Medulla oblongata (tissue), 1 donor: ENCODE measurements at regions not wholly inside any gene's neighbourhood (a gene's known extent, or its start where the extent isn't known, plus 50 kb on each side); places are given as distances from the start of the nearest gene placed in this dataset.
"Not testable (repeated sequence)": the region's sequence is repeated elsewhere in the genome, so short reads cannot be mapped to it uniquely, and the experiment has no call there.

Source experiments
- DNase-seq: peaks from one replicate; pipeline ENCODE4 v3.0.0-alpha.2; 2015; ENCODE audit errors: extremely low spot score

- DNase-seq, result not testable (repeated sequence)
Observed at GRCh38 chr18:67752211-67752610, 235.7 kb upstream of the DSEL start.

GRCh38 chr18:67742954-67743353 is 226.4 kb upstream of the DSEL start:
- no peak for DNase-seq

GRCh38 chr18:67742525-67742924 is 226.0 kb upstream of the DSEL start:
- no peak for DNase-seq

GRCh38 chr18:67735506-67735905 is 219.0 kb upstream of the DSEL start:
- no peak for DNase-seq

- no peak for DNase-seq
Observed at GRCh38 chr18:67733088-67733487, 216.6 kb upstream of the DSEL start.

- no peak for DNase-seq
Observed at GRCh38 chr18:67731851-67732250, 215.3 kb upstream of the DSEL start.

GRCh38 chr18:67730886-67731285 is 214.4 kb upstream of the DSEL start:
- DNase-seq, result no peak

GRCh38 chr18:67728364-67728763 is 211.8 kb upstream of the DSEL start:
- no peak for DNase-seq

- DNase-seq, result no peak
Observed at GRCh38 chr18:67726882-67727281, 210.4 kb upstream of the DSEL start.

GRCh38 chr18:67717800-67718199 is 201.3 kb upstream of the DSEL start:
- DNase-seq, result no peak

GRCh38 chr18:67715567-67715966 is 199.0 kb upstream of the DSEL start:
- DNase-seq, result no peak

- no peak for DNase-seq
Observed at GRCh38 chr18:67710639-67711038, 194.1 kb upstream of the DSEL start.

GRCh38 chr18:67705748-67706147 is 189.2 kb upstream of the DSEL start:
- DNase-seq, result no peak

GRCh38 chr18:67695684-67696083 is 179.2 kb upstream of the DSEL start:
- DNase-seq, result no peak

- no peak for DNase-seq
Observed at GRCh38 chr18:67694787-67695186, 178.3 kb upstream of the DSEL start.

- no peak for DNase-seq
Observed at GRCh38 chr18:67692811-67693210, 176.3 kb upstream of the DSEL start.

GRCh38 chr18:67682516-67682915 is 166.0 kb upstream of the DSEL start:
- no peak for DNase-seq

- DNase-seq, result no peak
Observed at GRCh38 chr18:67677489-67677888, 161.0 kb upstream of the DSEL start.

- DNase-seq, result no peak
Observed at GRCh38 chr18:67672716-67673115, 156.2 kb upstream of the DSEL start.

GRCh38 chr18:67672155-67672554 is 155.6 kb upstream of the DSEL start:
- DNase-seq, result no peak

- no peak for DNase-seq
Observed at GRCh38 chr18:67670024-67670543, 153.6 kb upstream of the DSEL start.

GRCh38 chr18:67665266-67665665 is 148.7 kb upstream of the DSEL start:
- DNase-seq, result no peak

GRCh38 chr18:67662996-67663395 is 146.5 kb upstream of the DSEL start:
- DNase-seq, result no peak

GRCh38 chr18:67661555-67661954 is 145.0 kb upstream of the DSEL start:
- no peak for DNase-seq

GRCh38 chr18:67654101-67654500 is 137.6 kb upstream of the DSEL start:
- DNase-seq, result no peak
